ENCODE measurements at regions not wholly inside any gene's neighbourhood (a gene's known extent, or its start where the extent isn't known, plus 50 kb on each side); places are given as distances from the start of the nearest gene placed in this dataset.

GRCh38 chrX:67317725-67318124 is 226.1 kb upstream of the AR start:
- no peak for TF ChIP-seq ZBTB7A (tag by site-specific recombination; IDR thresholded peaks at IDR 0.05; ENCODE audit: low read depth)
- no peak for TF ChIP-seq ZBTB11 (tag by site-specific recombination; conservative IDR thresholded peaks at IDR 0.05; ENCODE audit: low read depth)
- no peak for TF ChIP-seq ZNF202 (tag by site-specific recombination; IDR thresholded peaks at IDR 0.05; ENCODE audit: borderline replicate concordance)
- TF ChIP-seq ZNF133 (tag by site-specific recombination; IDR thresholded peaks at IDR 0.05), result no peak
- TF ChIP-seq, protein P1, sequence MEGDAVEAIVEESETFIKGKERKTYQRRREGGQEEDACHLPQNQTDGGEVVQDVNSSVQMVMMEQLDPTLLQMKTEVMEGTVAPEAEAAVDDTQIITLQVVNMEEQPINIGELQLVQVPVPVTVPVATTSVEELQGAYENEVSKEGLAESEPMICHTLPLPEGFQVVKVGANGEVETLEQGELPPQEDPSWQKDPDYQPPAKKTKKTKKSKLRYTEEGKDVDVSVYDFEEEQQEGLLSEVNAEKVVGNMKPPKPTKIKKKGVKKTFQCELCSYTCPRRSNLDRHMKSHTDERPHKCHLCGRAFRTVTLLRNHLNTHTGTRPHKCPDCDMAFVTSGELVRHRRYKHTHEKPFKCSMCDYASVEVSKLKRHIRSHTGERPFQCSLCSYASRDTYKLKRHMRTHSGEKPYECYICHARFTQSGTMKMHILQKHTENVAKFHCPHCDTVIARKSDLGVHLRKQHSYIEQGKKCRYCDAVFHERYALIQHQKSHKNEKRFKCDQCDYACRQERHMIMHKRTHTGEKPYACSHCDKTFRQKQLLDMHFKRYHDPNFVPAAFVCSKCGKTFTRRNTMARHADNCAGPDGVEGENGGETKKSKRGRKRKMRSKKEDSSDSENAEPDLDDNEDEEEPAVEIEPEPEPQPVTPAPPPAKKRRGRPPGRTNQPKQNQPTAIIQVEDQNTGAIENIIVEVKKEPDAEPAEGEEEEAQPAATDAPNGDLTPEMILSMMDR (tag by site-specific recombination; IDR thresholded peaks at IDR 0.05), result no peak
- TF ChIP-seq ZNF23 (tag by site-specific recombination; IDR thresholded peaks at IDR 0.05; ENCODE audit: borderline replicate concordance), result no peak
- TF ChIP-seq TCF7L2 (IDR thresholded peaks at IDR 0.05; ENCODE audit: borderline replicate concordance, low read depth, low read length), result no peak
- TF ChIP-seq ZNF302 (tag by site-specific recombination; IDR thresholded peaks at IDR 0.05; ENCODE audit: low read depth), result no peak
- TF ChIP-seq, protein P2, sequence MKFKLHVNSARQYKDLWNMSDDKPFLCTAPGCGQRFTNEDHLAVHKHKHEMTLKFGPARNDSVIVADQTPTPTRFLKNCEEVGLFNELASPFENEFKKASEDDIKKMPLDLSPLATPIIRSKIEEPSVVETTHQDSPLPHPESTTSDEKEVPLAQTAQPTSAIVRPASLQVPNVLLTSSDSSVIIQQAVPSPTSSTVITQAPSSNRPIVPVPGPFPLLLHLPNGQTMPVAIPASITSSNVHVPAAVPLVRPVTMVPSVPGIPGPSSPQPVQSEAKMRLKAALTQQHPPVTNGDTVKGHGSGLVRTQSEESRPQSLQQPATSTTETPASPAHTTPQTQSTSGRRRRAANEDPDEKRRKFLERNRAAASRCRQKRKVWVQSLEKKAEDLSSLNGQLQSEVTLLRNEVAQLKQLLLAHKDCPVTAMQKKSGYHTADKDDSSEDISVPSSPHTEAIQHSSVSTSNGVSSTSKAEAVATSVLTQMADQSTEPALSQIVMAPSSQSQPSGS (tag by site-specific recombination; IDR thresholded peaks at IDR 0.05; ENCODE audit: low read depth), result no peak
- TF ChIP-seq ZNF600 (tag by site-specific recombination; IDR thresholded peaks at IDR 0.05), result no peak
- TF ChIP-seq MEIS1 (CRISPR knock-in tag; IDR thresholded peaks at IDR 0.05; ENCODE audit: borderline replicate concordance), result no peak
- no peak for TF ChIP-seq ZNF148 (tag by site-specific recombination; IDR thresholded peaks at IDR 0.05; ENCODE audit: borderline replicate concordance)
- TF ChIP-seq ZBTB8A (tag by site-specific recombination; IDR thresholded peaks at IDR 0.05), result no peak
- no peak for TF ChIP-seq ZNF121 (tag by site-specific recombination; IDR thresholded peaks at IDR 0.05)

All from HEK293 (cell line).